ENCODE measurements at regions not wholly inside any gene's neighbourhood (a gene's known extent, or its start where the extent isn't known, plus 50 kb on each side); places are given as distances from the start of the nearest gene placed in this dataset.
A peak's percentile ranks its signal among the peaks of the same experiment; 100 is the strongest.
"Not testable (repeated sequence)": the region's sequence is repeated elsewhere in the genome, so short reads cannot be mapped to it uniquely, and the experiment has no call there.

GRCh38 chr3:6753536-6753935 lies 107.4 kb upstream of the GRM7 start:
- intact Hi-C loops (cut with DNase I): no loop called here
- peaks cover 0 to 11% of the 10 kb centered on the region in 2 donors for H3K9me3 ChIP-seq
- no peak overlapping the region for H3K27ac ChIP-seq
- no peak for TF ChIP-seq CTCF (IDR thresholded peaks at IDR 0.05)
- H3K27me3 ChIP-seq: no peaks in the 10 kb centered on the region
- no peaks in the 10 kb centered on the region for H3K36me3 ChIP-seq
- ATAC-seq: no peak
- no peak overlapping the region for H3K4me3 ChIP-seq
- H3K4me1 ChIP-seq: no peaks in the 10 kb centered on the region
- DNase-seq: no peak

- H3K9me3 ChIP-seq: peaks cover 0 to 11% of the 10 kb centered on the region in 2 donors
- H3K36me3 ChIP-seq; intact Hi-C loops (cut with DNase I); ATAC-seq; DNase-seq; H3K27ac ChIP-seq; H3K4me1 ChIP-seq; H3K4me3 ChIP-seq; H3K27me3 ChIP-seq: not testable (repeated sequence)
These were observed 91.2 kb upstream of the GRM7 start for GRCh38 chr3:6769532-6770396.

DNA sequence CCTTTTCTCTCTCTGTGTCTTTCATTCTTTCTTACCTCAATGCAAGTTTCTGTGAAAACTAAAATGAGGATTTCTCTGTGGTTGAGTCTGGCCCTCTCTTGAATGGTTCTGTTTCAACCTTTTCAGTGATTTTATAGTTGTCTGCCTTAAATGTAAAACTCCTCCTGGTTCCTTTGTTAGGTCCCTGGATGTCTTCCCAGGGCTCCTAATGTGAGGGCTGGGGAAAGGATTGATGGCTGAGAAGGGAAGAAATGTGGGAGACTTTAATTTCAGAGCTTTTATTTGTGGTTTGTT lies 90.6 kb upstream of the GRM7 start:
- no peaks in the 10 kb centered on the region for H3K36me3 ChIP-seq
- no peak overlapping the region for H3K4me3 ChIP-seq
- peaks cover 0 to 11% of the 10 kb centered on the region in 2 donors for H3K9me3 ChIP-seq
- intact Hi-C loops (cut with DNase I): no loop called here
- no peak for DNase-seq
- no peak overlapping the region for H3K27ac ChIP-seq
- H3K27me3 ChIP-seq: no peaks in the 10 kb centered on the region
- H3K4me1 ChIP-seq: no peaks in the 10 kb centered on the region
- no peak for TF ChIP-seq CTCF (IDR thresholded peaks at IDR 0.05)
- ATAC-seq: no peak

GRCh38 chr3:6771171-6771570 lies 89.7 kb upstream of the GRM7 start:
- H3K27ac ChIP-seq: no peak overlapping the region
- intact Hi-C loops (cut with DNase I): no loop called here
- TF ChIP-seq CTCF (IDR thresholded peaks at IDR 0.05): no peak
- no peaks in the 10 kb centered on the region for H3K4me1 ChIP-seq
- no peaks in the 10 kb centered on the region for H3K36me3 ChIP-seq
- H3K27me3 ChIP-seq: no peaks in the 10 kb centered on the region
- ATAC-seq (no peak), DNase-seq (no peak)
- peaks cover 0 to 9% of the 10 kb centered on the region in 2 donors for H3K9me3 ChIP-seq
- no peak overlapping the region for H3K4me3 ChIP-seq

DNA sequence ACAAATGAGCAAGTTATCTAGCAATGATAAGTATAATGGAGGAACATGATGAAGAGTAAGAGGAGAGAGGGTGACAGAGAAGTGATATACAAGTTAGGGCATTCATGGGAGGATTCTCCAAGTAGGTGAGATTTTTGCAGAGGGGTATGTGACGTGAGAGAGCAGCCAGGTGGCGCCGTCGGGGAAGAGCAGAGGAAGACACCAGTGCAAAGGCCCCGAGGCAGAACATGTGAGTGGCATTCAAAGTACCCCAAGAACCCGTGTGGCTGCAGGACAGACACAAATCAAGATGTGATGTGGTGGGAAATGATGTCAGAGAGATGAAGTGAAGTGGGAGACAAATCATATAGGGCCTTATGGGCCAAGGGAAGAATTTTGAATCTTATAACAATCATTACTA lies 81.8 kb upstream of the GRM7 start:
- no peaks in the 10 kb centered on the region for H3K4me1 ChIP-seq
- no peak for TF ChIP-seq CTCF (IDR thresholded peaks at IDR 0.05)

GRCh38 chr3:6781092-6781491 lies 79.8 kb upstream of the GRM7 start:
- DNase-seq: no peak
- H3K36me3 ChIP-seq: no peaks in the 10 kb centered on the region
- no peak overlapping the region for H3K4me3 ChIP-seq
- H3K27me3 ChIP-seq: no peaks in the 10 kb centered on the region
- no peaks in the 10 kb centered on the region for H3K9me3 ChIP-seq
- no peak for TF ChIP-seq CTCF (IDR thresholded peaks at IDR 0.05)
- ATAC-seq: no peak
- no peaks in the 10 kb centered on the region for H3K4me1 ChIP-seq
- intact Hi-C loops (cut with DNase I): no loop called here
- no peak overlapping the region for H3K27ac ChIP-seq

More for the DNA sequence above, 81.8 kb upstream of the GRM7 start:
- Histone ChIP-seq H3K36me3 (no peaks in the 10 kb centered on the region), H3K27me3 (no peaks in the 10 kb centered on the region), H3K27ac (no peak overlapping the region), H3K4me3 (no peak overlapping the region), H3K9me3 (no peaks in the 10 kb centered on the region)
- ATAC-seq (no peak), DNase-seq (peak in 1 of 4 donors; percentile 40)
- intact Hi-C loops (cut with DNase I): no loop called here
